HCT116 (cell line): ENCODE measurements at regions not wholly inside any gene's neighbourhood (a gene's known extent, or its start where the extent isn't known, plus 50 kb on each side); places are given as distances from the start of the nearest gene placed in this dataset.

Experiments used
- ATAC-seq: fragments of 200-7000 bp; cut with Tn5 transposase; 2 replicates; pipeline ENCODE4 v1.9.1; 2020; ENCODE audit warnings: mild to moderate bottlenecking, moderate library complexity
- BruUV-seq: library from RNA; stranded (reverse); fragments of 400-500 nt; replicated peaks from 2 replicates; lab custom pipeline; 2021; lab: Mats Ljungman, UMichigan
- CTCF ChIA-PET: fragments of 300-600 bp; sonication (Branson Sonifier 250); formaldehyde crosslinking; loops from one replicate; lab custom pipeline; 2021; ENCODE audit warnings: antibody characterized with exemption; lab: Charles Lee
- POLR2A ChIA-PET: fragments of 300-600, 350-600 bp; sonication (Branson Sonifier 250); formaldehyde crosslinking; loops from one replicate; lab custom pipeline; 2021; ENCODE audit warnings: antibody characterized with exemption; lab: Charles Lee
- RAD21 ChIA-PET, 2 experiments: fragments of 300-600 bp; sonication (Branson Sonifier 250); formaldehyde crosslinking; loops; one replicate each; lab custom pipeline; 2023; ENCODE audit warnings: low total read pairs in 2 of 2; ENCODE audit not compliant: uncharacterized antibody in 2 of 2, unreplicated experiment in 2 of 2, low non-redundant PET in 1 of 2; lab: Charles Lee
- DNase-seq: peaks from one replicate; pipeline ENCODE4 v3.0.0-alpha.2; 2010; ENCODE audit warnings: low read depth, low spot score
- H2AFZ ChIP-seq: fragments of 200-600 bp; shearing (Covaris generic), sonication (generic); 2 replicates; pipeline ENCODE4 v1.6.1; 2017; ENCODE audit warnings: low read depth, mixed run types, mixed read lengths, antibody characterized with exemption, low read length; ENCODE audit not compliant: poor library complexity, severe bottlenecking
- H3K27ac ChIP-seq: 2 replicates; pipeline ENCODE4 v1.5.1; 2012; ENCODE audit warnings: low read depth, low read length
- H3K27me3 ChIP-seq: fragments of 200-600 bp; sonication (generic); 2 replicates; pipeline ENCODE4 v1.6.1; 2016; ENCODE audit warnings: mixed run types, low read length, mixed read lengths; ENCODE audit not compliant: insufficient read depth
- H3K36me3 ChIP-seq, 2 experiments: fragments of 200-500 bp in 1 of 2; fragments of 200-600 bp in 1 of 2; sonication (Bioruptor generic) in 1 of 2; sonication (generic) in 1 of 2; 2 replicates each; pipeline versions ENCODE4 v1.5.1 to v1.6.1; 2014 to 2016; ENCODE audit warnings: low read length in 2 of 2, inconsistent platforms in 1 of 2, mixed read lengths in 1 of 2, mixed run types in 1 of 2; ENCODE audit not compliant: insufficient read depth in 2 of 2, control insufficient read depth in 1 of 2
- H3K4me1 ChIP-seq, 2 experiments: fragments of 200-600 bp in 1 of 2; sonication (generic) in 1 of 2; 2 replicates each; pipeline versions ENCODE4 v1.5.1 to v1.6.1; 2012 to 2017; ENCODE audit warnings: low read length in 2 of 2, inconsistent platforms in 1 of 2, mild to moderate bottlenecking in 1 of 2, mixed read lengths in 1 of 2, mixed run types in 1 of 2, moderate library complexity in 1 of 2; ENCODE audit not compliant: insufficient read depth in 2 of 2, control insufficient read depth in 1 of 2
- H3K4me2 ChIP-seq: fragments of 200-600 bp; sonication (generic); 2 replicates; pipeline ENCODE4 v1.6.1; 2017; ENCODE audit warnings: mixed run types, low read length, mixed read lengths
- H3K4me3 ChIP-seq, 2 experiments: fragments of 200-600 bp in 1 of 2; sonication (generic) in 1 of 2; replicated peaks in 1 of 2; 2 replicates each; pipeline ENCODE4 v1.5.1; 2011 to 2016; ENCODE audit warnings: low read length in 2 of 2, control low read depth in 1 of 2, low read depth in 1 of 2, mild to moderate bottlenecking in 1 of 2, mixed read lengths in 1 of 2, mixed run types in 1 of 2
- H3K79me2 ChIP-seq: fragments of 200-600 bp; sonication (generic); 2 replicates; pipeline ENCODE4 v1.6.1; 2017; ENCODE audit warnings: mild to moderate bottlenecking, mixed run types, low read length, moderate library complexity, mixed read lengths; ENCODE audit not compliant: insufficient read depth
- H3K9ac ChIP-seq: fragments of 200-600 bp; sonication (generic); 2 replicates; pipeline ENCODE4 v1.6.1; 2016; ENCODE audit warnings: low read length, mixed read lengths
- H3K9me2 ChIP-seq: fragments of 200-600 bp; sonication (generic), shearing (Covaris generic); 2 replicates; pipeline ENCODE4 v1.6.1; 2017; ENCODE audit warnings: mixed run types, mild to moderate bottlenecking, moderate library complexity; ENCODE audit not compliant: insufficient read depth
- H3K9me3 ChIP-seq, 2 experiments: fragments of 200-500 bp in 1 of 2; fragments of 200-600 bp in 1 of 2; sonication (Bioruptor generic) in 1 of 2; sonication (generic) in 1 of 2; 2 replicates each; pipeline ENCODE4 v1.6.1; 2014 to 2017; ENCODE audit warnings: low read length in 2 of 2, mixed read lengths in 2 of 2, inconsistent platforms in 1 of 2, low read depth in 1 of 2, mild to moderate bottlenecking in 1 of 2, mixed run types in 1 of 2, moderate library complexity in 1 of 2; ENCODE audit not compliant: control insufficient read depth in 1 of 2, insufficient read depth in 1 of 2
- H4K20me1 ChIP-seq: fragments of 200-600 bp; sonication (generic), shearing (Covaris generic); 2 replicates; pipeline ENCODE4 v1.6.1; 2017; ENCODE audit warnings: mixed run types, mild to moderate bottlenecking, moderate library complexity; ENCODE audit not compliant: insufficient read depth
- CBX3 ChIP-seq: IDR thresholded peaks from 2 replicates; pipeline ENCODE4 v1.6.1; 2012; ENCODE audit warnings: low read depth
- CEBPB ChIP-seq: IDR thresholded peaks from 2 replicates; pipeline ENCODE4 v1.6.1; 2012; ENCODE audit warnings: low read depth
- ELF1 ChIP-seq: IDR thresholded peaks from 2 replicates; pipeline ENCODE4 v1.6.1; 2012; ENCODE audit warnings: low read depth, borderline replicate concordance
- EZH2phosphoT487 ChIP-seq: fragments of 200-600 bp; IDR thresholded peaks from 2 replicates; pipeline ENCODE4 v1.6.1; 2018; ENCODE audit warnings: antibody characterized with exemption, borderline replicate concordance
- JUND ChIP-seq: IDR thresholded peaks from 2 replicates; pipeline ENCODE4 v1.6.1; 2012
- POLR2A ChIP-seq: IDR thresholded peaks from 2 replicates; pipeline ENCODE4 v1.7.0; 2011; ENCODE audit warnings: borderline replicate concordance; ENCODE audit not compliant: insufficient read depth, insufficient read length; ENCODE audit errors: extremely low read depth
- POLR2AphosphoS5 ChIP-seq: IDR thresholded peaks from 2 replicates; pipeline ENCODE4 v1.6.1; 2011; ENCODE audit warnings: mild to moderate bottlenecking, low read depth, low read length, moderate library complexity
- RAD21 ChIP-seq: IDR thresholded peaks from 2 replicates; pipeline ENCODE4 v1.6.1; 2012; ENCODE audit warnings: low read depth, mild to moderate bottlenecking
- SIN3A ChIP-seq: IDR thresholded peaks from 2 replicates; pipeline ENCODE4 v1.6.1; 2012; ENCODE audit warnings: low read depth
- SP1 ChIP-seq: IDR thresholded peaks from 2 replicates; pipeline ENCODE4 v1.6.1; 2012; ENCODE audit warnings: low read depth
- SRF ChIP-seq: IDR thresholded peaks from 2 replicates; pipeline ENCODE4 v1.6.1; 2012; ENCODE audit warnings: low read depth
- YY1 ChIP-seq: IDR thresholded peaks from 2 replicates; pipeline ENCODE4 v1.6.1; 2011; ENCODE audit warnings: low read length, low read depth, moderate library complexity, mild to moderate bottlenecking; ENCODE audit not compliant: insufficient replicate concordance; ENCODE audit errors: extremely low read depth
- ZBTB33 ChIP-seq: IDR thresholded peaks from 2 replicates; pipeline ENCODE4 v1.6.1; 2011; ENCODE audit warnings: mild to moderate bottlenecking, low read length, moderate library complexity; ENCODE audit not compliant: insufficient replicate concordance; ENCODE audit errors: extremely low read depth
- ZFX ChIP-seq: fragments of 450-650 bp; IDR thresholded peaks from 2 replicates; pipeline ENCODE4 v1.6.1; 2017
- ZNF274 ChIP-seq: fragments of 200-500 bp; sonication (Bioruptor generic); IDR thresholded peaks from 2 replicates; pipeline ENCODE4 v1.6.1; 2014; ENCODE audit warnings: mild to moderate bottlenecking, low read depth, low read length, inconsistent platforms
- intact Hi-C: fragments of 100-400 bp; cut with micrococcal nuclease; formaldehyde crosslinking; loops from 2 replicates; pipeline ENCODE4 v1.10.0; 2022
- TF ChIP-seq, protein P1 (sequence below): IDR thresholded peaks from 2 replicates; pipeline ENCODE4 v1.6.1; 2012; ENCODE audit warnings: low read depth
- TF ChIP-seq, protein P2 (sequence below): IDR thresholded peaks from 2 replicates; pipeline ENCODE4 v1.6.1; 2012
- TF ChIP-seq, protein P3 (sequence below): IDR thresholded peaks from 2 replicates; pipeline ENCODE4 v1.6.1; 2012

- H3K27ac ChIP-seq = no peak overlapping the region
- intact Hi-C loops = no loop called here
- H2AFZ ChIP-seq = no peak overlapping the region
- no peaks in the 10 kb centered on the region for H4K20me1 ChIP-seq
- H3K9ac ChIP-seq = no peak overlapping the region
- H3K4me2 ChIP-seq = no peak overlapping the region
- ChIA-PET RAD21 (no interaction called here), POLR2A (no interaction called here), CTCF (no interaction called here)
- H3K4me3 ChIP-seq = no peak overlapping the region
- TF ChIP-seq CBX3 (no peak), ZFX (no peak), EZH2phosphoT487 (no peak), JUND (no peak), POLR2A (no peak), ZNF274 (no peak), SP1 (no peak), ELF1 (no peak), ZBTB33 (no peak), POLR2AphosphoS5 (no peak), RAD21 (no peak), SIN3A (no peak), CEBPB (no peak), SRF (no peak), YY1 (no peak)
- TF ChIP-seq, protein P1, sequence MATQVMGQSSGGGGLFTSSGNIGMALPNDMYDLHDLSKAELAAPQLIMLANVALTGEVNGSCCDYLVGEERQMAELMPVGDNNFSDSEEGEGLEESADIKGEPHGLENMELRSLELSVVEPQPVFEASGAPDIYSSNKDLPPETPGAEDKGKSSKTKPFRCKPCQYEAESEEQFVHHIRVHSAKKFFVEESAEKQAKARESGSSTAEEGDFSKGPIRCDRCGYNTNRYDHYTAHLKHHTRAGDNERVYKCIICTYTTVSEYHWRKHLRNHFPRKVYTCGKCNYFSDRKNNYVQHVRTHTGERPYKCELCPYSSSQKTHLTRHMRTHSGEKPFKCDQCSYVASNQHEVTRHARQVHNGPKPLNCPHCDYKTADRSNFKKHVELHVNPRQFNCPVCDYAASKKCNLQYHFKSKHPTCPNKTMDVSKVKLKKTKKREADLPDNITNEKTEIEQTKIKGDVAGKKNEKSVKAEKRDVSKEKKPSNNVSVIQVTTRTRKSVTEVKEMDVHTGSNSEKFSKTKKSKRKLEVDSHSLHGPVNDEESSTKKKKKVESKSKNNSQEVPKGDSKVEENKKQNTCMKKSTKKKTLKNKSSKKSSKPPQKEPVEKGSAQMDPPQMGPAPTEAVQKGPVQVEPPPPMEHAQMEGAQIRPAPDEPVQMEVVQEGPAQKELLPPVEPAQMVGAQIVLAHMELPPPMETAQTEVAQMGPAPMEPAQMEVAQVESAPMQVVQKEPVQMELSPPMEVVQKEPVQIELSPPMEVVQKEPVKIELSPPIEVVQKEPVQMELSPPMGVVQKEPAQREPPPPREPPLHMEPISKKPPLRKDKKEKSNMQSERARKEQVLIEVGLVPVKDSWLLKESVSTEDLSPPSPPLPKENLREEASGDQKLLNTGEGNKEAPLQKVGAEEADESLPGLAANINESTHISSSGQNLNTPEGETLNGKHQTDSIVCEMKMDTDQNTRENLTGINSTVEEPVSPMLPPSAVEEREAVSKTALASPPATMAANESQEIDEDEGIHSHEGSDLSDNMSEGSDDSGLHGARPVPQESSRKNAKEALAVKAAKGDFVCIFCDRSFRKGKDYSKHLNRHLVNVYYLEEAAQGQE = no peak
- TF ChIP-seq, protein P2, sequence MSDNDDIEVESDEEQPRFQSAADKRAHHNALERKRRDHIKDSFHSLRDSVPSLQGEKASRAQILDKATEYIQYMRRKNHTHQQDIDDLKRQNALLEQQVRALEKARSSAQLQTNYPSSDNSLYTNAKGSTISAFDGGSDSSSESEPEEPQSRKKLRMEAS = no peak
- TF ChIP-seq, protein P3, sequence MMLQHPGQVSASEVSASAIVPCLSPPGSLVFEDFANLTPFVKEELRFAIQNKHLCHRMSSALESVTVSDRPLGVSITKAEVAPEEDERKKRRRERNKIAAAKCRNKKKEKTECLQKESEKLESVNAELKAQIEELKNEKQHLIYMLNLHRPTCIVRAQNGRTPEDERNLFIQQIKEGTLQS = no peak
- no peaks in the 10 kb centered on the region for H3K36me3 ChIP-seq
- H3K79me2 ChIP-seq = no peaks in the 10 kb centered on the region
- no TSS peak for BruUV-seq
- H3K9me2 ChIP-seq = no peaks in the 10 kb centered on the region
- H3K9me3 ChIP-seq = no peaks in the 10 kb centered on the region
- ATAC-seq (no peak), DNase-seq (no peak)
- H3K4me1 ChIP-seq = peaks cover 0 to 6% of the 10 kb centered on the region in 2 experiments; a peak in 1 of 4 replicates
- H3K27me3 ChIP-seq = no peaks in the 10 kb centered on the region
Observed at GRCh38 chr9:99406939-99407338, 184.9 kb downstream of the SEC61B start.
